Fibroblast of skin of abdomen (primary cell): ENCODE measurements at regions not wholly inside any gene's neighbourhood (a gene's known extent, or its start where the extent isn't known, plus 50 kb on each side); places are given as distances from the start of the nearest gene placed in this dataset.
"Not testable (repeated sequence)": the region's sequence is repeated elsewhere in the genome, so short reads cannot be mapped to it uniquely, and the experiment has no call there.

Source experiments
- DNase-seq: peaks from one replicate; pipeline ENCODE4 v3.0.0-alpha.2; 2013

DNA sequence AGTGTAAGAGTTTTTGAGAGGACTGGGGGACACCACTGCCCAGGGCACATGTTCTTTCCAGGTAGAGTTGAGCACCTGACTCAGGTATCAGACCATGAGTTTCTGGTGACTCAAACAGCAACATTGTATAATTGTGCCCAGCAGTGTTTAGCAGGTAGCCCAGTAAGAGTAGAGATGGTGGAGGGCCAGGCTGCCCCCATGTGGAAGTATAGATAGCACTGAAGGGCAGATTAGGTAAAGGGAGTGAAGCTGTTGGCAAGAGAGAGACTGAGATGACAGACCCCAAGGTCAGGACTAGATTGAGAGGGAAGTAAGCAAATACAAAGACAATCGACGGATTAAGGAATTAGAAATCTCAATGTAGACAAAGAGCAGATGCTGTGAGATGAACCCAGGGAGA is 74.6 kb downstream of the TRIM42 start:
- no peak for DNase-seq

DNA sequence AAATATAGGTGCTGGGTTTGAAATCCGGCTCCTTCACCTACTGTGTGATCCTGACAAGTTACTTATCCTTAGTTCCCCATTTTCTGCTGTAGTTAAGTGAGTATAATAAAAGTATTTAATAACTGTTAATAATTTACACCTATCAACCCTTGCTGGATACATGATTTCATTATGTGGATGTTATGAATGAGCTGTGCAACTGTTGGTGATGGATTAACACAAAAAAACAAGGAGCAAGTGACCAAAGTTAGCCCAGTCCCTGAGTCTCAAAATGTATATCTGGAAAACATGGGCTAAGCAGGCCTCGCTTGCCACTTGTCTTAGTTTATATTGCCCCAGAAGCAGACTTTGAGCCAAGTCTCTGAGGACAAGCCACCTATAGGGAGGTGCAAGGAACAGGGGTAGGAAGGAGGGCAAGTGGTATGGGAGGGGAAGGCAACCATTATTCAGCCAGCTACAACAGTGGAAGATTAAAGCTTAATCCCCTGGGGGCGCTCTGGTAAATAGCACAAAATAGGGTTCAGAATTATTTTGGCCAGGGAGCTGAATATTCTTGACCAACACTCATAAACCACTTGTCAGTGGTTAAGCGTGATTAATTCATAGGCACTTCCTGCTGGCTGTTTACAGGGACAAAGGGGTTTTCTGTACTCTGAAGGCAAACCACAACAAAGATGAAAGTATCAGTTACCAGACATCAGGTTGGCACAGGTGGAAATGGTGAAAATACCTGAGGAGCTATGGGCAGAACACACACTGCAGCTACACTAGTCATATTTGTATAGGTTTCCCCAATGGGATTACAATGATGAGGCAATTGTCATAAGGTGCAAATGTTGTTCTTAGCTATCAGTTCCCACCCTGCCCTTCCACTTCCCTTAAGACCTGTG is 76.2 kb downstream of the TRIM42 start:
- DNase-seq, result no peak

DNA sequence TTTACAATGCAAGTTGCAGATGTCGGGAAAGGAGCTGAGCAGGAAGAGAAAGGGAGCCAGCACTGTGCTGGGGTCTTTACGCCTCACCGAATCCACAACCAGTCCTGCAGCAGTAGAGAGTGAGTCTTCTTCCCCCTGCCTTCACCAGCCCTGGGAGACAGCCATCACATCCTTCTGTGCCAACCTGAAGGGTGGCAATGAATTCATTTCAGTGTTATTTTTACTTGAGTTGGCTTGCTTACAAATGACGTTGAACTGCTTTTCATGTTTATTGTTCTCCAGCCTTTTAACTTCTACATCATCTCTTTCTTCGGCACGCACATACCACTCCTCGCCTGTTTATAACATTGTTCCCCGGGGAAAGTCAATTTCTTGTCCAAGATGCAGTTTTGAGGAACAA is 77.1 kb downstream of the TRIM42 start:
- DNase-seq, result no peak

DNA sequence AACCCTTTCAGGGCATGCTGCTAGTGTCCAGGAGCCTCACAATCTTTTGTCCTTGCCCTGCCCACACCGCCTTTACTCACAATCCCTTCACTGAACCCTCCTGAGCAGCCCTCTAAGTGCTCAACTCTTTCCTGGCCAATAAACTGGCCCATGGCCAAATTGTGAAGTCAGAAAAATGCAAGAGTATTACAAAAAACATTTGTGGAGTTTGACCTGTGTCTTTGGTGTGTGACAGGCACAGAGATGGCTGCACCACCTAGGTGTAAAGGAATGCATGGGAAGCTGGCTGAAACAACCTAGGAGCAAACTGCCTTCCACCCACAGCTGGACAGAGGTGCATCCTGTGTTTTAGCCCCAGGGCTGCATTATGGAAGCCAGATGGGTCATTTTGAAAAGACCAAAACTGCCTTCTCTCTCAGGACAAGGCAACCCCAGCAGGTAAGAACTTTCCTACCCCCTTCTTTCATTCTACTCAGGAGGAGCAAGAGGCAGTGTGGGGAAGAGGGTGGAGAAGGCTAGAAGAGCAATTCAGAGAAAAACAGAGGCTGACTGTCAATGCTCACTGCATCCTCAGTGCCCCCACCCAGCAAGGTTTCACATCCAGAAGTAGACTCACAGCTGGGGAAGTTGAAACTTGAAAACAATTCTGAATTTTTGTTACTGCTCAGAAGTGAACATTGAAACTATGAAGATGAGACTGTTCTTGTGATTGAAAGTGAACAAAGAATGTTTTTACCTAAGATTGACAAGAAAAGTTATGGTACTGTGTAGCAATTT is 78.6 kb downstream of the TRIM42 start:
- no peak for DNase-seq

DNA sequence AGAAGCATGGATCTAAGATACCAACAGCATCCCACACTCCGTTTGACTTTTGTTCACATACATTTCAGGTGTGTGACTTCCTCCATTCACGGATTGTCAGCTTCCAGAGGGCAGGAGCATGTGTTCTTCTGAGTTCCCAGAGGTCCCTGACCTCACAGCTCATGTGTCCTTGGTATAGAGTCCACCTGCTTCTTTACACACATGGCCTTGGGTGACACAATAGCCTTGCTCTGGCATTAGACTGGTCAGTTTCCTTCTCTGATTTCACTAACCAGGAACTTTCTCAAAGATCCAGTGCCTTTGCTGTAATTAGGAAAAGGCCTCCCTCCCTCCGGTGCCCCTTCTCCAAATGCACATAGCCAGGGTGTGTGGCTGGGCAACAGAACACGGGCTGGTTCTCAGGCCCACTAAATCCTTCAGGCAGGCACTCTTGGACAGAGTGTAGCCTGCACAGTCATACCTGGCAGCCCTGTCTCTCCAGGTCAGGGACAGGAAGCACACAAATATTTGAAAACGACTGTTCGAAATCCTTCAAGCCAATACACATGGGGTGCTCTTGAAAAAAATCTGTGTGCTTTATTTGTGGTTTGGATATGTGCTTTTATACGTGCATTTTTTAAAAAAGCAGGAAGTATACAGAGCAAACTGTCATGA is 81.1 kb downstream of the TRIM42 start:
- no peak for DNase-seq

DNA sequence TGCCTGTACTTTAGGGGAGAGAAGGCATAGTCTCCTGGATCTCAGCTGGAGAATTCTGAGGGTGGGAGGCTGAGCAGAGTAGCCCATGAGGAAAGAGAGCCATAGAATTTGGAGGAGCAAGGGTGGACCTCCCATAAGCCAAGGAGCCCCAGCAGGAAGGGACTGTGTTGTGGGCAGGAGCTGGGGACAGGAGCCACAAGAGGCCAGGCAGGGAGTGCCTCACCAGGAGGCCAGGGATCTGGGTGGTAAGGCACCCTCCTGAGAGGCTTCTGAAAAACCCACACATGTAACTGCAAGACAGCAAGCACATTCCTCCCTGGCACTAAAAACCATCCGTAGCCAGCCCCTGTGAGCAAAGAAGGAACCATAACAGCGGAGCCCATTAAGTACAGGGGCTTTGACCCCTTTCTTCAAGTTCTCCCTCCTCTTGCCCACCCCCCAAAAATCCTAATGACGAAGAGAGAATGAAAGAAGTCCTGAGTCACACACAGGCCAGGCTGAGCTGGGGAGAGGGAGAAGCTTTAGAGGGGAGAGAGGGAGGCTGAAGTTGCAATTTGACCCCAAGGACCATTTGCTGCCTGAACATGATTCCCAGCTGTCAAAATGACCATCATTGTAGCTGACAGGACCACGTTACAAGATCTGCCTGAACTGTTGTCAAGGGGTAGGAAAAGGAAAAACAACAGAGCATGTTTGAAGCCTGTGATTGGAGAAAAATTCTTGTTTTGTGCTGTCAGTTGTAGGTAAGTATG is 82.6 kb downstream of the TRIM42 start:
- DNase-seq, result no peak

DNA sequence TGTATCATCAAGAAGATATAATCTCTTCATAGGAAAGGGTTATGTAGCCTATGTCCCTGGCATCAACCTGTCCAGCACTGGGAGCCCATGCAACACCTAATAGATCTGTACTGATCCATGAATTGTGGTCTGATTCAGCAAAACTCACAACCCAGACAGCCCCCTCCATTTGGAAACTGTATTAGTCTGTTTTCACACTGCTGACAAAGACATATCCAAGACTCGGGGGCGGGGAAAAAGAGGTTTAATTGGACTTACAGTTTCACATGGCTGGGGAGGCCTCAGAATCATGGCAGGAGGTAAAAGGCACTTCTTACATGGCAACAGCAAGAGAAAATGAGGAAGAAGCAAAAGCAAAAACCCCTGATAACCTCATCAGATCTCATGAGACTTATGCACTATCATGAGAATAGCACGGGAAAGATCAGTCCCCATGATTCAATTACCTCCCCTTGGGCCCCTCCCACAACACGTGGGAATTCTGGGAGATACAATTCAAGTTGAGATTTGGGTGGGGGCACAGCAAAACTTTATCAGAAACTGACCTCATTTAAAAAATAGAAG is 83.3 kb downstream of the TRIM42 start:
- DNase-seq, result no peak

DNA sequence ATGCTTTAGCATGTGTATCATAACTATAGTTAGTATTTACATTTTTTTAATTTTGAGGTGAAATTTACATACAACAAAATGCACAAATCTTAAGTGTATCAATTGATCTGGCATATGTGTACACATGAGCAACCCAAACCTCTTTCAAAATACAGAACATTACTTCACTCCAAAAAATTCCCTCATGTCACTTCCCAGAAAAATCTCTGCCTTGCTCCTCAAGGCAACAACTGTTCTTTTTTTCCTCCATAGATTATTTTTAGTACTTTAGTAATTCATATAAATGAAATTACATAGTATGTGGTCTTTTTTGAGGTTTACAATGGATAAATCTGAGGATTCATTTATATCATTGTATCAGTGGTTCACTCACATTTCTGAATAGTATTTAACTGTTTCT is 84.9 kb downstream of the TRIM42 start:
- DNase-seq, result no peak

DNA sequence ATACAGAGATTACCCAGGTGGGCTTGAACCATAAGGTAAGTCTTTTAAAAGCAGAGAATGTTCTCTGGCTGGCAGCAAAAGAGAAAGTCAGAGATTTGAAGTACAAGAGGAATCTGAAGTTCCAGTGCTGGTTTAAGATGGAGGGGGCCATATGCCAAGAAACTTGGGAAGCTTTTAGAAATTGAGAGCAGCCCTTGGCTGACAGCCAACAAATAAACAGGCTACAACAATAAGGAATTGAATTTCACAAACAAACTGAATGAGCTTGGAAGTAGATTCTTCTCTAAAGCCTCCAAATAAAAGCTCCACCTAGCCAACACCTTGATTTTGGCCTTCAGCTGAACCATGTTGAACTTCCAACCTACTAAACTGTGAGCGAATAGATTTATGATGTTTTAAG is 85.7 kb downstream of the TRIM42 start:
- no peak for DNase-seq

DNA sequence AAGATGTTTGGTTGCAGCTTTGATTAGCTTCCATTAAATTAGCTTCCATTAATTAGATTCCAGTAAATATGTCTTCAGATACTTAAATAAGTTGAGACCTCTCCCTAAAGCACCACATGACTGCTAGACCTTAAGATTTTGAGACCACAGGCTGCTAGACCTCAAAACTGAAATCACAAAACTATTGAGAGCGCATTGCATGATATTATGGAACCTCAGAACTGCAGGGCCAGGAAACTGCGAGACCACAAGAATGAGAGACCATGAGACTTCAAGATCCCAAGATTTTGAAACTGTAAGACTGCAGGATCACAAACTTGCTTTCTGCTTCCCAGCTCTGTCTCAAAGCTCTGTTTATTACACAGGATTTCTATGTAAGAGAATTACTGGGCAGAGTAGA is 87.4 kb downstream of the TRIM42 start:
- peak; percentile 37 for DNase-seq

DNA sequence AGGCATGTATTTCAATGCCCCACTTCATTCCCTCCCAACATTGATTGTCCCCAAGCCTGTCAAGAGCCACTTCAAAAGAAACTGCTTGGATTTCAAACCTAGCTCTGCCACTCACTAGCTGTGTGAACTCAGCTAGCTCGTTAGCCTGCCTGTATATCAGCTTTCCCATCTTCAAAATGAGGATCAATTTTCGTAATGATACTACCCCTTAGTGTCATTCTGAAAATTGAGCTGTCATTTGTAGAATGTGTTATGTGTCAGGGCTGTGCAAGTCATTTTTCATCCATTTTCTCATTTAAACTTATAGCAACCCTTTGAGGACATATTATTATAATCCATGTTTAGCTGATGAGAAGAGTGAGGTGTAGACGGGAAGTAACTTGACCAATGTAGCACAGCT is 88.6 kb downstream of the TRIM42 start:
- no peak for DNase-seq

DNA sequence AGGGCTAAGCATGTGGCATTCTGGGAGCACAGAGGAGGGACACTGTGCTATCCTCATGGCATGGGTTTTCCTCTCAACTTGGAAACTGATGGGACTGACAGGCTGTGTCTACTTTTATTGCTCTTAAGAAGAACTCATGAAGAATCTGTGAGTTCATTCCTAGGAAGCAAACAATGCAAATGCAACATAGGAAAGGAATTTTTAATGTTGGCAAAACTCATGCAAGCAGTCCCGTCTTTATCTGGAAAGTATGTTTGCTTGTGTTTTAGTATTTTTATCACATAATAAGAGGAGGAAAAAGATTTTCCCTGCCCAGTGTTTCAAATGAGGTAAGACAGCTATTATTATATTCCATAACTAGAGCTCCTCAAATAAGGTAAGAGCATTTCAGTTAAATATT is 89.7 kb downstream of the TRIM42 start:
- peak; percentile 35 for DNase-seq

DNA sequence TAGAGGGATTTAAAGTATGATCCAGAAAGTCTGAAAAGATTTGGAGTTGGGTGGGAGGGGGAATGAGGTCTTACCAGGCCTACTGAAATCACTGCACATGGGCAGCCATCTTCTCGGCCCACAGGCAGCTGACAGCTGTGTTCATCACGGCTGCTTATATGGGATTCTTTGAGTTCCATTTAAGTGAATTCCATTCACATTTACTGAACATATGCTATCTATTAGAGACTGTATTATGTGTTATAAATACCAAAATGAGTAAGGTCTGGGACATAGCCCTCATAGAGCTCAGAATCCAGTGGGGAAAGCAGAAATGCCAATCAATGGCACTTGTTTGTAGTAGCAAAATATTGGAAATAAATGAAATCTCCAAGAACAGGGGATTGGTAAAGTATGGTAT is 91.1 kb downstream of the TRIM42 start:
- peak; percentile 66 for DNase-seq

DNA sequence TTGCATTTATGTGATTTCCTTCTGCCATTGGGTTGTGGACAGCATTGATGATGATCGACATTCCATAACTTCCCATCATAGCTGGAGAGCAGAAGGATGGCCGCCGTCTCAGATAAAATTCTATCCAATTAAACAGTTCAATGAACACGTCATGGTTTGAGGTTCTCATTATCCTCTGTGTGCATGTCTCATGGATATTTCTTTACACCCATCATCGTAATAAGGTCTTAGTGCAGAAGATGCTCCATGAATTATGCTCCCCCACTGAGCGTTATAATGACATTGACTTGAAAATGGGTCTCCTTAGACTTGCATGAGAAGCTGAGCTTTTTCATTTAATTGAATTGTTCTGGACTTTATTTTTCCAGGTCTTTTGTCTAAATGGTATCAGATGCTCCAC is 92.1 kb downstream of the TRIM42 start:
- no peak for DNase-seq

DNA sequence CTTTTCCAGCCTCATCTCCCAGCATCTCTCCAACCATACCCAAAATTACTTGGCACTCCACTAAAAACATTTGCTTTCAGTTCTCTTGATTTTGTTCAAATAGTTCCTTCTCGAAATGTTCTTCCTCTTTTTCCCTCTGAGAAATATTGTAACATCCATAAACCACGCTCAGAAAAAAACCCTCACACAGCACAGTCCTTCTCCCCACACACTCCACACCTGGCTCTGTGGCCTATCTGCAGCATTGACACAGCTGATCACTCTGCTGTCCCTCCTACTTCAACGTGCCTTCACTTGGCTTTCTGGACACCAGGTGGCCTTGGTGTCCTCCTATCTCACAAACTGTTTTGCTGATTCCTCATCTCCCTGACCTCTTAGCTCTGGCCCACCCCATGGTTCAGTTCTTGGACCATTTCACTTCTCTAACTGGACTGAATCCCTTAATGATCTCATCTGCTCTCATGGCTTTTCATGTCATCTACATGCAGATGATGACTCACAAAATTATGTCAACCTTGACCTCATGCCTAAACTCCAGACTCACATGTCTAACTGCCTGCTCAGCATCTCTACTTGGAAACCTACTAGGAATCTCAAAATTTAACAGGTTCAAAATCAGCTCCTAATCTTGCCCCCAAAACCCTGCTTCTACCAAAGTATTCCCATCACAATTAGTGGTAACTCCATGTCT is 93.3 kb downstream of the TRIM42 start:
- no peak for DNase-seq

DNA sequence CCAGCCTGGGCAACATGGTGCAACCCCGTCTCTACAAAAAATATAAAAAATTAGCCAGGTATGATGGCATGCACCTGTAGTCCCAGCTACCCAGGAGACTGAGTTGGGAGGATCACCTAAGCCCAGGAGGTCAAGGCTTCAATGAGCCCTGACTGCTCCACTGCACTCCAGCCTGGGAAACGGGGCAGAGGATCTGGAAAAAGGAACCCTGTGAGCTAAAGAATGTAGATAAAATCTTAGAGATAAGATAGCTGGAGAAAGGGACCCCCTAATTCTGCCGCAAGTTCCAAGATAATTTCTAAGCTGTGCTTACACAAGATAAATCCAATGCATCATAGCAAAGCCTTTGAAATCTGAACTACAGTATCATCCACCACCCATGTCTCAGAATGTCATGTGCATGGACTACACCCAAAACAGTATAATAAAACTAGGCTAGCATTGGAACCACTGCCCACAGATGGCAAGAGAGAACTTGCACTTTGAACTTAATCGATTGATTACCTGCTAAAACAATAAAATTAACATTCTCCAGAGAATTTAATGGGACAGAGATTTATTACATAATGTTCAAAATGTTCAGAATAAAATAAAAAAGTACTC is 99.9 kb downstream of the TRIM42 start:
- DNase-seq, result no peak

DNA sequence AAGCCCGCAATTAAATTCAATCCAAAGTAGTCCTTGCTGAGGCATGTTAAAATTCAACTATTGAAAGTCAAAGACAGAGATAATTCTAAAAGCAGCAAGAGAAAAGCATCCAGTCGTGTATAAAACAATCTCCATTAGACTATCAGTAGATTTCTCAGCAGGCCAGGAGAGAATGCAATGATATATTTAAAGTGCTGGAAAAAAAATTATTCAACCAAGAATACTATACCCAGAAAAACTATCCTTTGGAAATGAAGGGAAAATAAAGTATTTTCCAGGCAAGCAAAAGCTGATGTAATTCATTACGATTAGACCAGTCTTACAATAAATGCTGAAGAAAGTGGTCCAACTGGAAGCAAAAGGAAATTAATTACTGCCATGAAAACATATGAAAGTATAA is 113.5 kb downstream of the TRIM42 start:
- DNase-seq, result no peak

DNA sequence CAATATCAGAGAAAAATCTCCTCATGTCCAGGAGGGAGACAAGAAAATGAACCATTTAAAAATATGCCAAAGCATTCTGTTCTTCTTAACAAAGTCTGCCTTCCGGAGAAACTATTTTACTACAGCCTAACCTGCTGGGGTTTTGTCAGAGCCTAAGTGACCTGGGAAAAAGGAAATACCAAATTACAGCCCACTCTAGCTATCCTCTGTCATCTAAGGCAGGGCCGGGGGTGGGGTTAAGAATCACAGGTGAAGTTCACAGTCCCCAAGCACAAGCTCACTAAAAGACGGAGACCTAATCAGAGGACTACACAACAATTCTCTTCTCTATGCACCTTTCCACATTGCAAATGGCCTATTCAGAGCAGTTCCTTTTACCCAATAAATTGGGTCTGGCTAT is 116.6 kb downstream of the TRIM42 start:
- no peak for DNase-seq

DNA sequence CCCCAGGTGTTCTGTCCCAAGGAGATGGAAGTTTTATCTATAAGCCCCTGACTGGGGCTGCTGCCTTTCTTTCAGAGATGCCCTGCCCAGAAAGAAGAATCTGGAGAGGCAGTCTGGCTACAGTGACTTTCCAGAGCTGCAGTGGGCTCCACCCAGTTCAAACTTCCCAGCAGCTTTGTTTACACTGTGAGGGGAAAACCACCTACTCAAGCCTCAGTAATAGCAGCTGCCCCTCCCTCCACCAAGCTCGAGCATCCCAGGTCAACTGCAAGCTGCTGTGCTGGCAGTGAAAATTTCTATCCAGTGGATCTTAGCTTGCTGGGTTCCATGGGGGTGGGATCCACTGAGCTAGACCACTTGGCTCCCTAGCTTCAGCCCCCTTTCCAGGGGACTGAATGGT is 125.0 kb downstream of the TRIM42 start:
- DNase-seq, result not testable (repeated sequence)

DNA sequence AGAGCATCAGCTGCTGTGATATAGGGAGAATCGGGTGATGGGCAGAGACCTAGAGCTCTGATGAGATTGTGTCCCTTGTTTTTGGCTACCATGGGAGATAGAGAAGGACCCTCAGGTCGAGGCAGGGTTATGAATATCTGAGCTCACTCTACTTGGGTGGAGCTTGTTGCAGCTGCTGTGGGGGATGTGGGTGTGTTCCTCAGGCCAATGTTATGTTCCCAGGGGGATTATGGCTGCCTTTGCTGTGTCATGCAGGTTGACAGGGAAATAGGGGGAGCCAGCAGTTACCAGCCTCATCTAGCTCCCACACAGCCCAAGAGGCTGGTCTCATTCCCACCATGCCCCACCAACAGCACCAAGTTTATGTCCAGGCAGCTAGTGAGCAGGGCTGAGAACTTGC is 131.5 kb downstream of the TRIM42 start:
- no peak for DNase-seq
